Pancreas (tissue), 10 donors: ENCODE measurements at regions not wholly inside any gene's neighbourhood (a gene's known extent, or its start where the extent isn't known, plus 50 kb on each side); places are given as distances from the start of the nearest gene placed in this dataset.

Source experiments
- ATAC-seq, 4 donors: fragments of 200-7000 bp; cut with Tn5 transposase; one replicate each; pipeline versions ENCODE4 v1.8.0 to v1.9.1; 2020; ENCODE audit warnings: mild to moderate bottlenecking in 4 of 4, moderate library complexity in 4 of 4
- DNase-seq, 6 donors: peaks; one replicate each; pipeline ENCODE4 v3.0.0-alpha.2; 2020
- FAIRE-seq: peaks from 2 replicates; lab custom pipeline; 2012; peaks lifted over from hg19 to GRCh38; lab: Jason Lieb, UNC
- H3K27ac ChIP-seq, 4 donors: fragments of 200-600 bp; sonication (generic); 1 replicate in 3 of 4; 2 replicates in 1 of 4; pipeline versions ENCODE4 v1.5.0 to v1.8.0; 2020
- H3K27me3 ChIP-seq, 4 donors: fragments of 200-600 bp; one replicate each; pipeline ENCODE4 v1.8.0; 2021
- H3K36me3 ChIP-seq, 3 donors: fragments of 200-600 bp; sonication (generic) in 1 of 3; one replicate each; pipeline versions ENCODE4 v1.5.0 to v1.8.0; 2020 to 2021
- H3K4me1 ChIP-seq, 3 donors: fragments of 200-600 bp; one replicate each; pipeline ENCODE4 v1.8.0; 2021
- H3K4me3 ChIP-seq, 4 donors: fragments of 200-600 bp; sonication (generic) in 2 of 4; one replicate each; pipeline versions ENCODE4 v1.5.0 to v1.8.0; 2020 to 2021
- H3K9me3 ChIP-seq, 4 donors: fragments of 200-600 bp; one replicate each; pipeline ENCODE4 v1.8.0; 2021
- CTCF ChIP-seq, 4 donors: fragments of 200-600 bp; sonication (generic) in 3 of 4; IDR thresholded peaks; one replicate each; pipeline versions ENCODE4 v1.5.0 to v1.8.0; 2021; ENCODE audit warnings: antibody characterized with exemption in 4 of 4
- WGBS, 2 donors: extraction: QIAGEN DNeasy Blood & Tissue Kit; methylation state at CpG; one replicate each; pipeline ENCODE4 v1.1.7; 2013; 5-methylcytosine and 5-hydroxymethylcytosine counted together
- intact Hi-C, 3 donors: fragments of 100-400 bp; cut with DNase I; formaldehyde crosslinking; loops; one replicate each; pipeline versions ENCODE4 v1.11.1 to v1.14.2; 2022
- donor health status: healthy with polysubstance abuse.
- donor health status: DM: no; HTN: no; CAD: no; lungs with moderate emphysema.
- donor health status: DM: no; HTN: no; CAD: no.
- donor health status: control.
- donor health status: control.
- donor health status: Bipolar disorder and iron deficiency.
- donor health status: DM: yes; HTN: yes; CAD: no.
- donor health status: DM: no; HTN: no; CAD: no.
- donor health status: DM: no; HTN: no; CAD: no.
- donor health status: DM: yes; HTN: yes; CAD: no.

GRCh38 chr2:2687745-2688144 is 356.7 kb upstream of the MYT1L start:
- Histone ChIP-seq H3K4me1 (no peaks in the 10 kb centered on the region), H3K4me3 (no peak overlapping the region), H3K27me3 (no peaks in the 10 kb centered on the region), H3K27ac (no peak overlapping the region), H3K9me3 (no peaks in the 10 kb centered on the region), H3K36me3 (no peaks in the 10 kb centered on the region)
- intact Hi-C loops = no loop called here
- ATAC-seq (no peak), FAIRE-seq (no peak), DNase-seq (no peak)
- TF ChIP-seq CTCF (IDR thresholded peaks at IDR 0.05) = no peak
- 58 to 59% methylated on average over 5 of the region's 5 CpGs for WGBS, 2 donors

GRCh38 chr2:2686222-2686621 is 355.1 kb upstream of the MYT1L start:
- no peak for FAIRE-seq
- TF ChIP-seq CTCF (IDR thresholded peaks at IDR 0.05) = no peak
- Histone ChIP-seq H3K36me3 (no peaks in the 10 kb centered on the region), H3K9me3 (no peaks in the 10 kb centered on the region), H3K27me3 (no peaks in the 10 kb centered on the region), H3K4me1 (no peaks in the 10 kb centered on the region), H3K27ac (no peak overlapping the region), H3K4me3 (no peak overlapping the region)
- 57 to 74% methylated on average over 9 of the region's 9 CpGs for WGBS, 2 donors
- no peak for DNase-seq
- no peak for ATAC-seq
- intact Hi-C loops = no loop called here

GRCh38 chr2:2683606-2684224 is 352.6 kb upstream of the MYT1L start:
- WGBS, 2 donors = 52 to 59% methylated on average over 9 of the region's 9 CpGs
- ATAC-seq = no peak
- H3K9me3 ChIP-seq = no peaks in the 10 kb centered on the region
- no peak overlapping the region for H3K4me3 ChIP-seq
- no peak for TF ChIP-seq CTCF (IDR thresholded peaks at IDR 0.05)
- no peaks in the 10 kb centered on the region for H3K27me3 ChIP-seq
- DNase-seq = no peak
- H3K27ac ChIP-seq = no peak overlapping the region
- no peaks in the 10 kb centered on the region for H3K4me1 ChIP-seq
- FAIRE-seq = no peak
- no peaks in the 10 kb centered on the region for H3K36me3 ChIP-seq
- intact Hi-C loops = no loop called here

GRCh38 chr2:2682700-2683342 is 351.7 kb upstream of the MYT1L start:
- no peak for TF ChIP-seq CTCF (IDR thresholded peaks at IDR 0.05)
- no peaks in the 10 kb centered on the region for H3K36me3 ChIP-seq
- 76 to 85% methylated on average over 16 to 17 of the region's 17 CpGs for WGBS, 2 donors
- FAIRE-seq = no peak
- intact Hi-C loops = no loop called here
- ATAC-seq = no peak
- H3K4me3 ChIP-seq = no peak overlapping the region
- H3K9me3 ChIP-seq = no peaks in the 10 kb centered on the region
- H3K27me3 ChIP-seq = no peaks in the 10 kb centered on the region
- DNase-seq = no peak
- no peaks in the 10 kb centered on the region for H3K4me1 ChIP-seq
- H3K27ac ChIP-seq = no peak overlapping the region

GRCh38 chr2:2681711-2682251 is 350.7 kb upstream of the MYT1L start:
- intact Hi-C loops = no loop called here
- DNase-seq (no peak), FAIRE-seq (no peak), ATAC-seq (no peak)
- 34 to 45% methylated on average over 16 of the region's 16 CpGs for WGBS, 2 donors
- no peaks in the 10 kb centered on the region for H3K36me3 ChIP-seq
- H3K9me3 ChIP-seq = no peaks in the 10 kb centered on the region
- H3K4me1 ChIP-seq = no peaks in the 10 kb centered on the region
- no peaks in the 10 kb centered on the region for H3K27me3 ChIP-seq
- TF ChIP-seq CTCF (IDR thresholded peaks at IDR 0.05) = no peak
- no peak overlapping the region for H3K4me3 ChIP-seq
- no peak overlapping the region for H3K27ac ChIP-seq
